Glutamatergic neuron (in vitro differentiated cells): ENCODE measurements at regions not wholly inside any gene's neighbourhood (a gene's known extent, or its start where the extent isn't known, plus 50 kb on each side); places are given as distances from the start of the nearest gene placed in this dataset.
A peak's percentile ranks its signal among the peaks of the same experiment; 100 is the strongest.

Source experiments
- DNase-seq: peaks from one replicate; pipeline ENCODE4 v3.0.0; 2022
- H3K27ac Mint-ChIP-seq: one replicate; pipeline ENCODE4 v1.8.0; 2020; ENCODE audit warnings: mild to moderate bottlenecking, mixed read lengths, inconsistent platforms; ENCODE audit not compliant: unreplicated experiment
- H3K27me3 Mint-ChIP-seq: one replicate; pipeline ENCODE4 v1.8.0; 2020; ENCODE audit warnings: mild to moderate bottlenecking, moderate library complexity, mixed read lengths, inconsistent platforms; ENCODE audit not compliant: unreplicated experiment
- H3K36me3 Mint-ChIP-seq: one replicate; pipeline ENCODE4 v1.8.0; 2020; ENCODE audit warnings: mild to moderate bottlenecking, mixed read lengths, inconsistent platforms; ENCODE audit not compliant: unreplicated experiment
- H3K4me1 Mint-ChIP-seq: one replicate; pipeline ENCODE4 v1.8.0; 2020; ENCODE audit warnings: mild to moderate bottlenecking, low read depth, mixed read lengths, inconsistent platforms; ENCODE audit not compliant: unreplicated experiment
- H3K4me3 Mint-ChIP-seq: one replicate; pipeline ENCODE4 v1.8.0; 2020; ENCODE audit warnings: mild to moderate bottlenecking, mixed read lengths, inconsistent platforms; ENCODE audit not compliant: unreplicated experiment
- H3K9me3 Mint-ChIP-seq: one replicate; pipeline ENCODE4 v1.8.0; 2020; ENCODE audit warnings: mild to moderate bottlenecking, moderate library complexity, mixed read lengths, inconsistent platforms; ENCODE audit not compliant: unreplicated experiment
- TF ChIP-seq, protein P1 (sequence below): fragments of 200-600 bp; sonication (generic); IDR thresholded peaks from one replicate; pipeline ENCODE4 v1.5.0; 2021; ENCODE audit not compliant: partially characterized antibody, unreplicated experiment

DNA sequence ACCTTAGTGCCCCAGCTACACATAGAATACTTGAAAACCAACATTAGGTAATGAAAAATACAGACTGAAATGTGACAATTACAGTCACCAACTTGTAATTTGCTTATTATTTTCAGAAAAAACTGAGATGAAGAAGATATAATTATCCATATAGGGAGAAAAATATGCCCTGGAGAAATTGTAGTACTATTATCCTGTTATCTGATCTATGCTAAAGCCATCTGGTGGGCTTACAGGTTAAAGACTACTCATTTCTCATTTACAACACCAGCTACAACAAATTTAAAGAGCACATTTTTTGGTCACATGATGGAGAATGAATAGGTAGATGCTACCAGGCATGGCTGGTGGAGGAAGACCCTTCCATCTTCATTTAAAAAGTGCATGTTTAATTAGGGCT, 79.6 kb upstream of the NYAP2 start:
- Mint-ChIP-seq H3K36me3 (no peaks in the 10 kb centered on the region), H3K9me3 (peaks cover 3% of the 10 kb centered on the region), H3K27ac (no peak overlapping the region), H3K4me3 (no peak overlapping the region), H3K27me3 (no peaks in the 10 kb centered on the region), H3K4me1 (no peaks in the 10 kb centered on the region)
- TF ChIP-seq, protein P1, sequence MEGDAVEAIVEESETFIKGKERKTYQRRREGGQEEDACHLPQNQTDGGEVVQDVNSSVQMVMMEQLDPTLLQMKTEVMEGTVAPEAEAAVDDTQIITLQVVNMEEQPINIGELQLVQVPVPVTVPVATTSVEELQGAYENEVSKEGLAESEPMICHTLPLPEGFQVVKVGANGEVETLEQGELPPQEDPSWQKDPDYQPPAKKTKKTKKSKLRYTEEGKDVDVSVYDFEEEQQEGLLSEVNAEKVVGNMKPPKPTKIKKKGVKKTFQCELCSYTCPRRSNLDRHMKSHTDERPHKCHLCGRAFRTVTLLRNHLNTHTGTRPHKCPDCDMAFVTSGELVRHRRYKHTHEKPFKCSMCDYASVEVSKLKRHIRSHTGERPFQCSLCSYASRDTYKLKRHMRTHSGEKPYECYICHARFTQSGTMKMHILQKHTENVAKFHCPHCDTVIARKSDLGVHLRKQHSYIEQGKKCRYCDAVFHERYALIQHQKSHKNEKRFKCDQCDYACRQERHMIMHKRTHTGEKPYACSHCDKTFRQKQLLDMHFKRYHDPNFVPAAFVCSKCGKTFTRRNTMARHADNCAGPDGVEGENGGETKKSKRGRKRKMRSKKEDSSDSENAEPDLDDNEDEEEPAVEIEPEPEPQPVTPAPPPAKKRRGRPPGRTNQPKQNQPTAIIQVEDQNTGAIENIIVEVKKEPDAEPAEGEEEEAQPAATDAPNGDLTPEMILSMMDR: no peak
- no peak for DNase-seq

DNA sequence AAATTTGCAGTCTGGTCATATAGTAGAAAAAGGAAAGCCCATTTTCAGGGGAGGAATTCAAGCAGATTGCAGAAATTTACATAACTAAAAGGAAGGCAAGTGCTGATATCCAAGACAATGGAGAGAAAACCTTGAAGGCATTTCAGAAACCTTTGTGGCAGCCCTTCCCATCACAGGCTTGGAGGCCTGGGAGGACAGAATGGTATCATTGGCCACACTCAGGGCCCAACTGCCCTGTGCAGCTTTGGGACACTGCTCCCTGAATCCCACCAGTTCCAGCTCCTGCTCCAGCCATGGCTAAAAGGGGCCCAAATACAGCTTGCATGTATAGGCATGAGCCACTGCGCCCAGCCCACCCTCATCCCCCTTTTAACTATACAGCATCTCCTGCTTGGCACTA, 81.1 kb upstream of the NYAP2 start:
- peak; percentile 16 for DNase-seq
- H3K27me3 Mint-ChIP-seq: no peaks in the 10 kb centered on the region
- no peak overlapping the region for H3K27ac Mint-ChIP-seq
- TF ChIP-seq, protein P1: no peak
- H3K4me1 Mint-ChIP-seq: no peaks in the 10 kb centered on the region
- H3K9me3 Mint-ChIP-seq: peaks cover 3% of the 10 kb centered on the region
- no peak overlapping the region for H3K4me3 Mint-ChIP-seq
- no peaks in the 10 kb centered on the region for H3K36me3 Mint-ChIP-seq

DNA sequence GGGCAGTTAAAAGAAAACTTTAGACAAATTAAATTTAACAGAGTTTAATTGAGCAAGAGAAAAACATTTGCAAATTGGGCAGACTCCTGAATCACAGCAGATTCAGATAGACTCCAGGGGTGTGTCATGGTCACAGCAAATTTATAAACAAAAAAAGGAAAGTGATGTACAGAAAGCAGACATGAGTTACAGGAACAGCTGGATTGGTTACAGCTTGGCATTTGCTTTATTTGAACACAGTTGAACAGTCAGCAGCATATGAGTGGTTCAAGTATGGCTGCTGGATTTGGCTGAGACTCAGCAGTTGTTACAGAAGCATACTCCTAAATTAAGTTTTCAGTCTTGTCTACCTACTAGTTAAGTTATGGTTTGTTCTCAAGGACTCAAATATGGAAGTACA, 82.3 kb upstream of the NYAP2 start:
- Mint-ChIP-seq H3K9me3 (peaks cover 1% of the 10 kb centered on the region), H3K4me1 (no peaks in the 10 kb centered on the region), H3K4me3 (no peak overlapping the region)

DNA sequence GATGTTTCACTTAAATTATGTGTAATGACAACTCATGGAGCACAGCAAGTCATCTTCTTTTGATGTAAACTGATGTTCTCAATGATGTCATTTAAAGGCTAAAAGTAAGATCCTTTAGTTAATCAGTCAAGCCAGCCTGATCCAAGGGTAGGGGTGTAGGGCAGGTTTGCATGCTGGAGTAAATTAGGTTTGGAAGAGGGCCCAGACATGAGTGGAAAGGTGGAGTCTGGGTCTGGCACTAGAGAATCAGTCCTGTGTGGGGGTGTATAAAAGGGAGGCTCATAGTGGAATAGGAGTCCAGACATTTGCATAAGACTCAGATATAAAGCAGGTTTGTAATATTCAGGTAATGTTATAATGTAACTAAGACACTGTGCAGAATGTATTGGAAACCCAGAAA, 88.8 kb upstream of the NYAP2 start:
- peaks cover 3% of the 10 kb centered on the region for H3K9me3 Mint-ChIP-seq
- no peak overlapping the region for H3K27ac Mint-ChIP-seq
- DNase-seq: no peak
- H3K4me3 Mint-ChIP-seq: no peak overlapping the region
- peaks cover 6% of the 10 kb centered on the region for H3K27me3 Mint-ChIP-seq
- TF ChIP-seq, protein P1: no peak
- peaks cover 8% of the 10 kb centered on the region for H3K4me1 Mint-ChIP-seq
- H3K36me3 Mint-ChIP-seq: no peaks in the 10 kb centered on the region

More for the DNA sequence above, 82.3 kb upstream of the NYAP2 start:
- TF ChIP-seq, protein P1: no peak
- H3K27ac Mint-ChIP-seq: no peak overlapping the region
- H3K36me3 Mint-ChIP-seq: no peaks in the 10 kb centered on the region
- no peaks in the 10 kb centered on the region for H3K27me3 Mint-ChIP-seq
- no peak for DNase-seq

DNA sequence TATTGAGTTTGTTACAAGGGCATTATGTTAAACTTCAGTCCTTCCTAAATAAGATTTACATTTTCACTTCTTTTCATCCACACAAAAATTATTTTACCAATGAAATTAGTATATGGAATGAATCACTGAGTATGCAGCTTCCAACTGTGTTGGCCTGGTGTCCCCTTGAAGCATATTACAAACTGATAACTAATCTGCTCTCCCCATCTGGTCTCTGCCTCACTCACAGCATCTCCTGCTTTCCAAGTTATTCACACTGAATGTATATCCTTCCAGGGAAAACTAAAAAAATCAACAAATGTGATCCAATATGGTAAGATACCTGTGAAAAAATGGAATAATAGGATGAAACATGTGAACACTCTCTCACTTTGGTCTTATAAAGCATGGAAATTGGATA, 90.0 kb upstream of the NYAP2 start:
- Mint-ChIP-seq H3K27ac (no peak overlapping the region), H3K4me1 (peaks cover 8% of the 10 kb centered on the region), H3K4me3 (no peak overlapping the region), H3K27me3 (peaks cover 6% of the 10 kb centered on the region), H3K9me3 (peaks cover 3% of the 10 kb centered on the region), H3K36me3 (no peaks in the 10 kb centered on the region)
- TF ChIP-seq, protein P1: no peak
- DNase-seq: no peak
